Left colon (tissue), 2 donors: ENCODE measurements at regions not wholly inside any gene's neighbourhood (a gene's known extent, or its start where the extent isn't known, plus 50 kb on each side); places are given as distances from the start of the nearest gene placed in this dataset.

ENCODE experiments used
- ATAC-seq: fragments of 200-7000 bp; cut with Tn5 transposase; one replicate; pipeline ENCODE4 v1.9.1; 2020; ENCODE audit warnings: mild to moderate bottlenecking, moderate library complexity
- DNase-seq, 2 donors: peaks; one replicate each; pipeline ENCODE4 v3.0.0-alpha.2; 2020
- intact Hi-C, 2 donors: fragments of 100-400 bp; cut with DNase I in 1 of 2; cut with micrococcal nuclease in 1 of 2; formaldehyde crosslinking; loops; one replicate each; pipeline versions ENCODE4 v1.11.2 to v1.14.0; 2022; cut with DNase I, micrococcal nuclease
- donor health status: DM: no; HTN: no; CAD: no.
- donor health status: DM: yes; HTN: yes; CAD: no.

- DNase-seq (no peak), ATAC-seq (no peak)
- intact Hi-C loops: no loop called here
Measured at GRCh38 chr16:63069047-63069446, 1032.8 kb upstream of the CDH8 start.

- DNase-seq: no peak
- ATAC-seq: no peak
- intact Hi-C loops: no loop called here
Measured at GRCh38 chr16:63067141-63067540, 1030.9 kb upstream of the CDH8 start.

DNA sequence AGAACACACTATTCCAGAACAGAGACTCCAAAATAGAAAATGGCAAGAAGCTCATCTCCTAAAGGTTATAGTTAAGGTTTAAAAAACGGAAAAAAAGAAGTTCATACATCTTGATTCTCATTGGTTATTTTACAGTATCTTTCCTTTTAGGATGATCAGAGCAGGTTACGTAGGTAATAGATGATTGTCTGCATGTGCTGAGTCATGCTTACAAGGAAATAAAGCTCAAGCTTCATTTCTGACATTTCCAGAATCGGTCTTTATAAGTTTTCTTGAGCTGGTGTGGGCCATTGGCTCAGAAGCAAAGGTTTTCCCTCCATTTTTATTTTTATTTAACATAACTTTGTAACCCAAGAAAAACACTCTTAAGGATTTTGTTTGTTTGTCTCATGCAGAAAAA, 1030.3 kb upstream of the CDH8 start:
- DNase-seq: no peak
- intact Hi-C loops: no loop called here
- no peak for ATAC-seq

GRCh38 chr16:63061319-63061718, 1025.1 kb upstream of the CDH8 start:
- ATAC-seq (no peak), DNase-seq (no peak)
- intact Hi-C loops: no loop called here

- no peak for DNase-seq
- ATAC-seq: no peak
- intact Hi-C loops: no loop called here
Measured at GRCh38 chr16:63059676-63060075, 1023.4 kb upstream of the CDH8 start.

- ATAC-seq (no peak), DNase-seq (no peak)
- intact Hi-C loops: no loop called here
Measured at GRCh38 chr16:63057341-63057740, 1021.1 kb upstream of the CDH8 start.

- ATAC-seq (no peak), DNase-seq (no peak)
- intact Hi-C loops: no loop called here
Measured at GRCh38 chr16:63050391-63050790, 1014.2 kb upstream of the CDH8 start.

- no peak for ATAC-seq
- intact Hi-C loops: no loop called here
Measured at GRCh38 chr16:63038397-63039106, 1002.3 kb upstream of the CDH8 start.

DNA sequence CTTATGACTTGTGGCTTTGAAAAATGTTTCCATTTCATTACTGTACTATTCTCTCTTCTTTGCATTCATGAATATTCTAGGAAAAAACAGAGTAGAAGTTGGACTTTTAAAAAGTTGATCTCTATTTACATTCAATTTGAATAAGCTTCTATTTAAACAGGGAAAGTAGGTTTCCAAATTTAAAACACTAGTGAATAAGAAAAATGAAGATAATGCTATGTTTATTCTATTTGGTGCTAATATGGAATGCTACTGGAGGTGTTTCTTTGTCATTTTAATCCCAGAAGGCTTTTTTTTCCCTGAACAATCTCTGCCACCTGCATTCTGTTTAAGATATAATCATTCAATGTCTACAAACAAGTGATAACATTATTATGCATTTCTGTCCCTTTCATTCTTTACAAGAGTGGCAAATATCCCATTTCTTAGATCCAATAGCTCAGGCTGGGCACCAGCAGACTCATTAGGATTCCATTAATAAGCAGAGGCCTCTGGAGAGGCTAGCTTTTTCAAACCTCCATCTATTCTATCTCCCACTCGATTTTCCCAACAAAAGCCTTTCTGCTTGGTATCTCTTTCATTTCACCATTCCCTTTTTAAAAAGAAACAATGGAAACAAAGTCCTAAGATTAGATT, 1001.6 kb upstream of the CDH8 start:
- intact Hi-C loops: no loop called here
- ATAC-seq (no peak), DNase-seq (no peak)

More at GRCh38 chr16:63038397-63039106, 1002.3 kb upstream of the CDH8 start:
- DNase-seq: no peak

- no peak for DNase-seq
- no peak for ATAC-seq
- intact Hi-C loops: no loop called here
Measured at GRCh38 chr16:63018581-63019223, 982.5 kb upstream of the CDH8 start.

DNA sequence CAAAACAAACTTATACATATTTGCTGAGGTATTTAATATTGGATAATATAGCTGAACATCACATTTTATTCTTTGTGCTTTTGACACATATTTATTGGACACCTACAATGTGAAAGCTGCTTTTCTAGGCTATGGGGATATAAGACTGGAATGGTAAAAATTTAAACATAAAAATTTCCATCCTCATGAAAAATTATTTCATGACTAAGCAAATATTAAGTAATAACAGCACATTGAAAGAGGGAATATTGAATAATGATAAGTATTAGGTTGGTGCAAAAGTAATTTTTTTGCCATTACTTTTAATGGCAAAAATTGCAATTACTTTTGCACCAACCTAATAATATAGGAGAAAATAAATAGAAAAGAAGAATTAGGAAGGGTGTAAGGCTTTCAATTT, 972.5 kb upstream of the CDH8 start:
- intact Hi-C loops: no loop called here
- no peak for DNase-seq
- no peak for ATAC-seq

DNA sequence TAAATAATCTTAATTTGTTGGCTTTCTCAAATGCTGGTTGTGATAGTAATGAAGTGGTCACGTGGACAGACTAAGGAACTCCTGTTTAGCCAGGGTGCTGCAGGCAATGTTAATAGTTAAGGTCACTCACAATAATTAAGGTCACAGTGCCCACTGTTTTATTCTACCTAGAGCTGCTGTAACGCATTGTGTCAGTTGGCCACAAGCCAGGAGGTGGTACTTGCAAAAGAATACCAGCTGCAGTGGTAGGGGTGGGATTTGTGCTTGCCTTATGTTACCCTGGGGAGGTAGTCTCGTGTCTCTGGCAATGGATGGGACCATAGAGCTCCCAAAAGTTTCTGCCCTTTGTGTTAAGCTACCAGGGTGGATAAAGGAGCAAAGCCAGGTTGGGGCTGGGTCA, 969.1 kb upstream of the CDH8 start:
- DNase-seq (no peak), ATAC-seq (no peak)
- intact Hi-C loops: no loop called here

GRCh38 chr16:62989480-62989879, 953.2 kb upstream of the CDH8 start:
- ATAC-seq: no peak
- no peak for DNase-seq
- intact Hi-C loops: no loop called here

GRCh38 chr16:62985722-62986121, 949.5 kb upstream of the CDH8 start:
- intact Hi-C loops: no loop called here
- DNase-seq: no peak
- no peak for ATAC-seq

DNA sequence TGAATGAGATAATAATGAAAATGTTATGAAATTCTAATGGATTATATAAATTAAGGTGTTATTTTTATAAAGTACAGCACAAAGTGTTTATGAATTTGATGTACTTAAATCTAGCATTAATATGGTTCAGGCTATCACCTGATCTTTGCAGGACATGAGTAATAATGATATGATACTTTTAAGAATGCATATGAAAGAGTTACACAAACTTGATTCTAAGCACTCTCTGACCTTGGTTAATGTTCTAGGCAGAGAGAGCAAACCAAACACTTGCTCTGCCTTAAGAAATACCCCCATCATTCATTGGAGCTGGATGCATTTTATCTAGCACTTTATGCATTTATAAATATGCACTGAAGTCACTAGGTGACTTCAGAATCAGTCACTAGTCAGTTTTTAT, 942.2 kb upstream of the CDH8 start:
- DNase-seq (no peak), ATAC-seq (no peak)
- intact Hi-C loops: no loop called here

GRCh38 chr16:62977876-62978275, 941.6 kb upstream of the CDH8 start:
- ATAC-seq (no peak), DNase-seq (no peak)
- intact Hi-C loops: no loop called here

DNA sequence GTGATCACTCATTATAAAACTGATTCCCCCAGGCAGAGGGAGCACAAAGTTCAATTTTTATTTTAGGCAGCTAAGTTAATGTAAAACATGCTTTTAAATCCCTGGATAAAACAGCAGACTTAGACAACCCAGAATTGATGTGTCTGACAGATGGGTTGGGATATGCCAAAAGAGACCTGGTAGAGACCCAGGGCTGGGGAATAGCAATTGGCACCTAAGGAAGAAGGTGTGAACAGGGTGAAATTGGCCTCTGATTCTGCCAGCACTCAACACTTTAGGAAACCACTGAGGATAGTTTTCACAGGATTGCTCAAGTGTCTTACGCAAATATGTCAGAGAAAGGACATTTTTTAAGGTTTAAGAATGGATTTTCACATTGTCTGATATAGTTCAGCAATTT, 938.2 kb upstream of the CDH8 start:
- DNase-seq (no peak), ATAC-seq (peak; percentile 45)
- intact Hi-C loops: no loop called here

DNA sequence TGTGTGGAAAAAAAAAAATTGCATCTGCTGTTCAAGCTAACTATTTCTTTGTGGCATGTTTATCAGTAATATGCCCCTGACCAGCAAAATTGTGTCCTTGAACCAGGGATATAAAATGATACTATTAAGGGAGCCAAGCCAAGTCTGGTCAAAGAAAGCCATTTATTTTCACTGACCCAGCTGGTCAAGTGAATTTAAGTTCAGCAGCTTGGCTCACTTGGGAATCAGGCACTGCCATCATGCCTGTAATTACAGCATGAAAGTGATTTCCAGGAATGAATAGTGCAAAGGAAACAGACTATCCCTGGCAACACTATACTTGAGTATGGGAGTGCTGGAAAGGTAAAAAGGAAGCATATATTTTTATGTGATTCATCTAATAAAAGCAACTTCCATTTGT, 934.6 kb upstream of the CDH8 start:
- no peak for ATAC-seq
- intact Hi-C loops: no loop called here
- no peak for DNase-seq

DNA sequence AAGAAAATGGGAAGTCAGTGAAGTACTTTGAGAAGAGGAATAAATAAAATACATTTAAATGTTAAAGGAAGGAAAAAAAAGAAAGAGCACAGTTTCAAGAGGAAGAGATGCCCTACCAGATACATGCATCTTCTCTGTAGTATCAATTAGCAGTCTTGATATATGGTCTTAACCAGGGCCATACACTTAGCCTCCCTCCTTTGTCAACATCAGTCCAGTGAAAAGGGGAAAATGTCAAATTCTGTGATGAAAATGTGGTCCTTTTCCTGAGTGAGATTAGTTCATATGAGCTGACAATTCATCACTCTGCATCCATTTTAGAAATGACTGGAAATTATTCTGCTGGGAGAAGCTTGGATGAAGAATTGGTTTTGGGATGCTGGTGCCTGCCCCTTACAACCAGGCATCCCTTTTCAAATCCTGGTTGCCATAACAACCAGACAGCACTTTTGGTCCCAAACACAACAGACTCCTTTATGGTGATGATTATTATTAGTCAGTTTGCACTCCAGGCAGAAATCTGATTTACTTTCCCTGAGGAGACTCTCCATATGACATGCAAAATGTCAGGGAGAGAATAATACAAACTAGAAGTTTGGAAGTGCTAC, 933.6 kb upstream of the CDH8 start:
- no peak for DNase-seq
- ATAC-seq: no peak
- intact Hi-C loops: no loop called here

DNA sequence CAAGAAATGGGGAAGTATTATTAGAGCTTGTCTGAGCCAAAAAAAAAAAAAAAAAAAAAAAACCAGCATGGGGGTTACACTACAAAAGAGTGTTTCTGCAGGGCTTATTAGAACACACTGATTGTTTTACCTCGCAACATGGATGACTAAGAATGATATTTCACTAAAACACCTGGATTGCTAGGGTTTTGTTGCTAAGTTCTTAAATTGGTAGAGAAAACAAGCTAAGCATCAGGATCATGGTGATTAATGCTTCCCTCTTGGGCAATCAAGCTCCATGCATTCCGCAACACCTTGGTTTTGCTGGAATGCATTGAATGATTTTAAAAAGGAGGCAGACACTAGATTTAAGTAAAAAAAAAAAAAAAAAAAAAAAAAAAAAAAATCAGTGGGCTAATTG, 931.4 kb upstream of the CDH8 start:
- DNase-seq: no peak
- no peak for ATAC-seq
- intact Hi-C loops: no loop called here
